Panc1 (cell line): ENCODE measurements at regions not wholly inside any gene's neighbourhood (a gene's known extent, or its start where the extent isn't known, plus 50 kb on each side); places are given as distances from the start of the nearest gene placed in this dataset.

Source experiments
- ATAC-seq: fragments of 200-7000 bp; cut with Tn5 transposase; 2 replicates; pipeline ENCODE4 v1.9.1; 2020; ENCODE audit warnings: mild to moderate bottlenecking, moderate library complexity
- BruUV-seq: library from RNA; stranded (reverse); fragments of 400-500 nt; replicated peaks from 2 replicates; lab custom pipeline; 2021; lab: Mats Ljungman, UMichigan
- CTCF ChIA-PET: fragments of 300-600 bp; sonication (Branson Sonifier 250); formaldehyde crosslinking; loops from one replicate; lab custom pipeline; 2022; ENCODE audit warnings: antibody characterized with exemption; lab: Charles Lee
- POLR2A ChIA-PET: fragments of 300-600 bp; sonication (Branson Sonifier 250); formaldehyde crosslinking; loops from one replicate; lab custom pipeline; 2022; ENCODE audit warnings: antibody characterized with exemption; lab: Charles Lee
- DNase-seq: peaks from one replicate; pipeline ENCODE4 v3.0.0-alpha.2; 2010; ENCODE audit warnings: low read depth, low spot score
- H3K27ac ChIP-seq: 2 replicates; pipeline ENCODE4 v1.5.1; 2011; ENCODE audit warnings: mild to moderate bottlenecking, low read length, inconsistent platforms
- H3K27me3 ChIP-seq: fragments of 200-500 bp; sonication (Bioruptor generic); 2 replicates; pipeline ENCODE4 v1.6.0; 2014; ENCODE audit warnings: low read length, inconsistent platforms; ENCODE audit not compliant: control insufficient read depth, insufficient read depth
- H3K36me3 ChIP-seq: fragments of 200-500 bp; sonication (Bioruptor generic); 2 replicates; pipeline ENCODE4 v1.5.1; 2014; ENCODE audit warnings: inconsistent platforms, mild to moderate bottlenecking, low read length, moderate library complexity; ENCODE audit not compliant: control insufficient read depth, insufficient read depth
- H3K4me1 ChIP-seq: 2 replicates; pipeline ENCODE4 v1.5.1; 2011; ENCODE audit warnings: inconsistent platforms, mild to moderate bottlenecking, low read length, moderate library complexity; ENCODE audit not compliant: control insufficient read depth, insufficient read depth
- H3K4me3 ChIP-seq, 2 experiments: 2 replicates each; pipeline ENCODE4 v1.5.1; 2011 to 2012; ENCODE audit warnings: low read depth in 2 of 2, low read length in 2 of 2, mild to moderate bottlenecking in 2 of 2, inconsistent platforms in 1 of 2, moderate library complexity in 1 of 2
- H3K9me3 ChIP-seq: fragments of 200-500 bp; sonication (Bioruptor generic); 2 replicates; pipeline ENCODE4 v1.5.1; 2014; ENCODE audit warnings: low read depth, mild to moderate bottlenecking, inconsistent platforms, low read length, moderate library complexity; ENCODE audit not compliant: control insufficient read depth, insufficient read depth
- POLR2AphosphoS5 ChIP-seq: IDR thresholded peaks from 2 replicates; pipeline ENCODE4 v1.6.1; 2012; ENCODE audit warnings: mild to moderate bottlenecking, low read depth, low read length, moderate library complexity
- REST ChIP-seq, 2 experiments: IDR thresholded peaks; 2 replicates each; pipeline ENCODE4 v1.6.1; 2011 to 2012; ENCODE audit warnings: low read depth in 2 of 2, control low read depth in 1 of 2, low read length in 1 of 2, mild to moderate bottlenecking in 1 of 2, moderate library complexity in 1 of 2; ENCODE audit not compliant: insufficient read depth in 1 of 2
- SIN3A ChIP-seq: IDR thresholded peaks from 2 replicates; pipeline ENCODE4 v1.6.1; 2012; ENCODE audit warnings: low read depth, mild to moderate bottlenecking, low read length, moderate library complexity, borderline replicate concordance; ENCODE audit not compliant: insufficient read depth
- TCF7L2 ChIP-seq: IDR thresholded peaks from 2 replicates; pipeline ENCODE4 v1.6.1; 2011; ENCODE audit warnings: mild to moderate bottlenecking, low read depth, low read length, inconsistent platforms
- in situ Hi-C: cut with HindIII; loops from 2 replicates; pipeline ENCODE4 v1.10.0; 2016; ENCODE audit warnings: low sequenced_read_pairs, low pct_unique_long_range_greater_than_20kb
- intact Hi-C: fragments of 100-400 bp; cut with micrococcal nuclease; formaldehyde crosslinking; loops from one replicate; pipeline ENCODE4 v1.10.0; 2022; ENCODE audit not compliant: unreplicated experiment
- TF ChIP-seq, protein P1 (sequence below): fragments of 450-650 bp; IDR thresholded peaks from 2 replicates; pipeline ENCODE4 v1.5.1; 2017; ENCODE audit warnings: mild to moderate bottlenecking

DNA sequence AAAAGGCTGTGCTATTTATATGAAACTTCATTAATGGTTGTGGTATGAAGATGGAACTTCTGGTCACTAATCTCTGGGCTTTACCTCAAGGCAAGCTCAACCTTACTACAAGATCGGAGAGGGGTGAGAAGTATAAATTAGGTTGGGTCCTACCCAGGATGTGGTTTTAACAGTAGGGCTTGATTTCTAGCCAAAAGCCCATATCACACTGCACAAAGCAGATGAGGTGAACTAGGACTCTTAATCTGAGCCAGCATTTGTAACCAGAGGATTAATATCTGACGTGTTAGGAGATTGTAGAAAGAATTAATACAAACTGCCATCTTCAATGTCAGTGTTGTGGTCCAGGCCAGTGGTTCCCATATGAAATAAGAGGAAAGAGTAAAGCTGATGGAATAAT, 86.4 kb upstream of the RGPD4 start:
- no peak for TF ChIP-seq POLR2AphosphoS5
- TF ChIP-seq REST (IDR thresholded peaks at IDR 0.05; ENCODE audit: insufficient read depth in 1 of 2, low read depth in 2 of 2, low read length in 1 of 2) = no peak
- no peak for TF ChIP-seq TCF7L2
- TF ChIP-seq, protein P1, sequence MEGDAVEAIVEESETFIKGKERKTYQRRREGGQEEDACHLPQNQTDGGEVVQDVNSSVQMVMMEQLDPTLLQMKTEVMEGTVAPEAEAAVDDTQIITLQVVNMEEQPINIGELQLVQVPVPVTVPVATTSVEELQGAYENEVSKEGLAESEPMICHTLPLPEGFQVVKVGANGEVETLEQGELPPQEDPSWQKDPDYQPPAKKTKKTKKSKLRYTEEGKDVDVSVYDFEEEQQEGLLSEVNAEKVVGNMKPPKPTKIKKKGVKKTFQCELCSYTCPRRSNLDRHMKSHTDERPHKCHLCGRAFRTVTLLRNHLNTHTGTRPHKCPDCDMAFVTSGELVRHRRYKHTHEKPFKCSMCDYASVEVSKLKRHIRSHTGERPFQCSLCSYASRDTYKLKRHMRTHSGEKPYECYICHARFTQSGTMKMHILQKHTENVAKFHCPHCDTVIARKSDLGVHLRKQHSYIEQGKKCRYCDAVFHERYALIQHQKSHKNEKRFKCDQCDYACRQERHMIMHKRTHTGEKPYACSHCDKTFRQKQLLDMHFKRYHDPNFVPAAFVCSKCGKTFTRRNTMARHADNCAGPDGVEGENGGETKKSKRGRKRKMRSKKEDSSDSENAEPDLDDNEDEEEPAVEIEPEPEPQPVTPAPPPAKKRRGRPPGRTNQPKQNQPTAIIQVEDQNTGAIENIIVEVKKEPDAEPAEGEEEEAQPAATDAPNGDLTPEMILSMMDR = no peak
- TF ChIP-seq SIN3A = no peak
- Histone ChIP-seq H3K4me1 (no peaks in the 10 kb centered on the region), H3K36me3 (no peaks in the 10 kb centered on the region), H3K27me3 (no peaks in the 10 kb centered on the region; the same call in 1 of the 2 replicates), H3K9me3 (no peaks in the 10 kb centered on the region), H3K27ac (no peak overlapping the region), H3K4me3 (no peak overlapping the region)
- no peak for ATAC-seq
- no peak for DNase-seq
- BruUV-seq = no TSS peak
- POLR2A ChIA-PET = no interaction called here
- intact Hi-C loops (no loop called here), in situ Hi-C loops (no loop called here)
- CTCF ChIA-PET = no interaction called here

- Histone ChIP-seq H3K27ac (no peak overlapping the region), H3K4me1 (no peaks in the 10 kb centered on the region), H3K27me3 (no peaks in the 10 kb centered on the region; the same call in 1 of the 2 replicates), H3K4me3 (no peak overlapping the region), H3K36me3 (no peaks in the 10 kb centered on the region), H3K9me3 (no peaks in the 10 kb centered on the region)
- in situ Hi-C loops (no loop called here), intact Hi-C loops (no loop called here)
- ChIA-PET POLR2A (no interaction called here), CTCF (no interaction called here)
- no TSS peak for BruUV-seq
- DNase-seq = no peak
- ATAC-seq = no peak
- TF ChIP-seq, protein P1 = no peak
Observed at GRCh38 chr2:107742460-107743027, 84.1 kb upstream of the RGPD4 start.
